HepG2 (cell line): ENCODE measurements at regions not wholly inside any gene's neighbourhood (a gene's known extent, or its start where the extent isn't known, plus 50 kb on each side); places are given as distances from the start of the nearest gene placed in this dataset.

Source experiments
- ARID3A ChIP-seq: IDR thresholded peaks from 2 replicates; pipeline ENCODE4 v1.6.1; 2012; ENCODE audit warnings: low read depth, low read length, improper control_type of control experiment
- CHCHD3 ChIP-seq: sonication (generic); formaldehyde crosslinking; IDR thresholded peaks from 2 replicates; pipeline ENCODE4 v1.8.0; 2022; ENCODE audit warnings: mild to moderate bottlenecking, missing genetic modification reagents, moderate library complexity
- DDIT3 ChIP-seq: sonication (generic); formaldehyde crosslinking; IDR thresholded peaks from 2 replicates; pipeline ENCODE4 v1.4.0; 2020; ENCODE audit warnings: mild to moderate bottlenecking, missing genetic modification reagents
- ETV5 ChIP-seq: IDR thresholded peaks from 2 replicates; pipeline ENCODE4 v1.6.1; 2018; ENCODE audit warnings: missing biosample characterization, missing genetic modification reagents, inconsistent platforms, borderline replicate concordance
- HNRNPLL ChIP-seq: fragments of 200-400 bp; formaldehyde crosslinking; IDR thresholded peaks from 2 replicates; pipeline ENCODE4 v1.6.1; 2017; ENCODE audit warnings: mild to moderate bottlenecking, low read depth, low read length; ENCODE audit not compliant: poor library complexity, severe bottlenecking
- PCBP1 ChIP-seq: fragments of 200-400 bp; formaldehyde crosslinking; IDR thresholded peaks from 2 replicates; pipeline ENCODE4 v1.6.1; 2017; ENCODE audit warnings: mild to moderate bottlenecking, low read depth, low read length, borderline replicate concordance
- PREB ChIP-seq: sonication (generic); formaldehyde crosslinking; IDR thresholded peaks from 2 replicates; pipeline ENCODE4 v1.4.0; 2020; ENCODE audit warnings: missing genetic modification reagents
- RXRA ChIP-seq: sonication (generic); formaldehyde crosslinking; IDR thresholded peaks from 2 replicates; pipeline ENCODE4 v1.5.1; 2020; ENCODE audit warnings: missing genetic modification reagents
- SALL1 ChIP-seq: sonication (generic); formaldehyde crosslinking; IDR thresholded peaks from 2 replicates; pipeline ENCODE4 v1.8.0; 2022; ENCODE audit warnings: mild to moderate bottlenecking, missing genetic modification reagents
- SMAD3 ChIP-seq: sonication (generic); formaldehyde crosslinking; IDR thresholded peaks from 2 replicates; pipeline ENCODE4 v1.4.0; 2020; ENCODE audit warnings: missing genetic modification reagents
- TGIF2 ChIP-seq: IDR thresholded peaks from 2 replicates; pipeline ENCODE4 v1.6.1; 2016; ENCODE audit warnings: control low read depth, missing compliant biosample characterization
- THAP7 ChIP-seq: sonication (generic); formaldehyde crosslinking; IDR thresholded peaks from 2 replicates; pipeline ENCODE4 v1.8.1; 2023; ENCODE audit warnings: mild to moderate bottlenecking, missing genetic modification reagents
- WIZ ChIP-seq: sonication (generic); formaldehyde crosslinking; IDR thresholded peaks from 2 replicates; pipeline ENCODE4 v1.5.1; 2020; ENCODE audit warnings: mild to moderate bottlenecking, missing genetic modification reagents
- ZBTB46 ChIP-seq: sonication (generic); formaldehyde crosslinking; IDR thresholded peaks from 2 replicates; pipeline ENCODE4 v1.4.0; 2020; ENCODE audit warnings: mild to moderate bottlenecking, missing genetic modification reagents, borderline replicate concordance
- ZFP90 ChIP-seq: sonication (generic); formaldehyde crosslinking; IDR thresholded peaks from 2 replicates; pipeline ENCODE4 v1.8.0; 2022; ENCODE audit warnings: missing genetic modification reagents, mild to moderate bottlenecking, inconsistent platforms, borderline replicate concordance
- ZFYVE20 ChIP-seq: sonication (generic); formaldehyde crosslinking; IDR thresholded peaks from 2 replicates; pipeline ENCODE4 v1.8.0; 2023; ENCODE audit warnings: low read depth, mild to moderate bottlenecking, moderate library complexity, missing genetic modification reagents, borderline replicate concordance
- ZNF460 ChIP-seq: sonication (generic); formaldehyde crosslinking; IDR thresholded peaks from 2 replicates; pipeline ENCODE4 v1.5.1; 2020; ENCODE audit warnings: missing genetic modification reagents, mild to moderate bottlenecking, borderline replicate concordance
- ZNF615 ChIP-seq: sonication (generic); formaldehyde crosslinking; IDR thresholded peaks from 2 replicates; pipeline ENCODE4 v1.5.0; 2020; ENCODE audit warnings: mild to moderate bottlenecking, missing genetic modification reagents, borderline replicate concordance
- ZNF772 ChIP-seq: sonication (generic); formaldehyde crosslinking; IDR thresholded peaks from 2 replicates; pipeline ENCODE4 v1.5.0; 2020; ENCODE audit warnings: mild to moderate bottlenecking, missing genetic modification reagents
- ZNF777 ChIP-seq: sonication (generic); formaldehyde crosslinking; IDR thresholded peaks from 2 replicates; pipeline ENCODE4 v1.4.0; 2020; ENCODE audit warnings: missing genetic modification reagents
- ZNF782 ChIP-seq: sonication (generic); formaldehyde crosslinking; IDR thresholded peaks from 2 replicates; pipeline ENCODE4 v1.4.0; 2020; ENCODE audit warnings: missing genetic modification reagents, mild to moderate bottlenecking, borderline replicate concordance
- ZNF839 ChIP-seq: sonication (generic); formaldehyde crosslinking; IDR thresholded peaks from 2 replicates; pipeline ENCODE4 v1.4.0; 2020; ENCODE audit warnings: missing genetic modification reagents, mild to moderate bottlenecking, borderline replicate concordance

- no peak for TF ChIP-seq ZNF772 (CRISPR knock-in tag)
- no peak for TF ChIP-seq TGIF2 (CRISPR knock-in tag)
- no peak for TF ChIP-seq PCBP1
- TF ChIP-seq SMAD3 (CRISPR knock-in tag), result no peak
- no peak for TF ChIP-seq HNRNPLL
- no peak for TF ChIP-seq ZNF777
- no peak for TF ChIP-seq ZNF782 (CRISPR knock-in tag)
- TF ChIP-seq THAP7, result no peak
- TF ChIP-seq ZFP90 (CRISPR knock-in tag), result no peak
- no peak for TF ChIP-seq DDIT3 (CRISPR knock-in tag)
- no peak for TF ChIP-seq ZNF839 (CRISPR knock-in tag)
- TF ChIP-seq ZNF460 (CRISPR knock-in tag), result no peak
- no peak for TF ChIP-seq WIZ
- TF ChIP-seq ARID3A, result no peak
- no peak for TF ChIP-seq RXRA (CRISPR knock-in tag)
- TF ChIP-seq ETV5 (CRISPR knock-in tag), result no peak
- no peak for TF ChIP-seq ZBTB46
- TF ChIP-seq ZFYVE20 (CRISPR knock-in tag), result no peak
- no peak for TF ChIP-seq PREB (CRISPR knock-in tag)
- TF ChIP-seq CHCHD3 (CRISPR knock-in tag), result no peak
- TF ChIP-seq SALL1 (CRISPR knock-in tag), result peak; percentile 43; the same call in 1 of the 2 replicates
- TF ChIP-seq ZNF615 (CRISPR knock-in tag), result no peak
Observed at GRCh38 chr17:43324205-43324893, 74.4 kb upstream of the ARL4D start (continued).
